Neural cell (in vitro differentiated cells): ENCODE measurements at regions not wholly inside any gene's neighbourhood (a gene's known extent, or its start where the extent isn't known, plus 50 kb on each side); places are given as distances from the start of the nearest gene placed in this dataset.

Experiments
- EP300 ChIP-seq: fragments of 450-650 bp; conservative IDR thresholded peaks from 2 replicates; pipeline ENCODE4 v1.6.1; 2014; ENCODE audit warnings: antibody characterized with exemption, mild to moderate bottlenecking, moderate library complexity; ENCODE audit not compliant: poor library complexity, severe bottlenecking
- EZH2 ChIP-seq: fragments of 200-600, 300-800 bp; shearing (Covaris generic), sonication (generic); IDR thresholded peaks from 2 replicates; pipeline ENCODE4 v1.6.1; 2014; ENCODE audit warnings: antibody characterized with exemption, low read length, borderline replicate concordance, mild to moderate bottlenecking; ENCODE audit not compliant: insufficient read depth, poor library complexity, severe bottlenecking
- MXI1 ChIP-seq: fragments of 450-650 bp; conservative IDR thresholded peaks from 2 replicates; pipeline ENCODE4 v1.6.1; 2014; ENCODE audit warnings: antibody characterized with exemption, mild to moderate bottlenecking; ENCODE audit not compliant: poor library complexity, severe bottlenecking
- POLR2AphosphoS5 ChIP-seq: IDR thresholded peaks from 2 replicates; pipeline ENCODE4 v1.6.1; 2012
- RAD21 ChIP-seq: fragments of 450-650 bp; conservative IDR thresholded peaks from 2 replicates; pipeline ENCODE4 v1.6.1; 2014; ENCODE audit warnings: antibody characterized with exemption, mild to moderate bottlenecking, moderate library complexity
- SMC3 ChIP-seq: fragments of 450-650 bp; conservative IDR thresholded peaks from 2 replicates; pipeline ENCODE4 v1.6.1; 2014; ENCODE audit warnings: antibody characterized with exemption, mild to moderate bottlenecking, moderate library complexity; ENCODE audit not compliant: poor library complexity
- TAF1 ChIP-seq: IDR thresholded peaks from 2 replicates; pipeline ENCODE4 v1.6.1; 2012; ENCODE audit warnings: low read depth
- TF ChIP-seq, protein P1 (sequence below): fragments of 450-650 bp; IDR thresholded peaks from 2 replicates; pipeline ENCODE4 v1.5.1; 2014; ENCODE audit warnings: antibody characterized with exemption, mild to moderate bottlenecking, moderate library complexity; ENCODE audit not compliant: poor library complexity, severe bottlenecking
- TF ChIP-seq, protein P2 (sequence below): IDR thresholded peaks from 2 replicates; pipeline ENCODE4 v1.6.1; 2012; ENCODE audit warnings: borderline replicate concordance

DNA sequence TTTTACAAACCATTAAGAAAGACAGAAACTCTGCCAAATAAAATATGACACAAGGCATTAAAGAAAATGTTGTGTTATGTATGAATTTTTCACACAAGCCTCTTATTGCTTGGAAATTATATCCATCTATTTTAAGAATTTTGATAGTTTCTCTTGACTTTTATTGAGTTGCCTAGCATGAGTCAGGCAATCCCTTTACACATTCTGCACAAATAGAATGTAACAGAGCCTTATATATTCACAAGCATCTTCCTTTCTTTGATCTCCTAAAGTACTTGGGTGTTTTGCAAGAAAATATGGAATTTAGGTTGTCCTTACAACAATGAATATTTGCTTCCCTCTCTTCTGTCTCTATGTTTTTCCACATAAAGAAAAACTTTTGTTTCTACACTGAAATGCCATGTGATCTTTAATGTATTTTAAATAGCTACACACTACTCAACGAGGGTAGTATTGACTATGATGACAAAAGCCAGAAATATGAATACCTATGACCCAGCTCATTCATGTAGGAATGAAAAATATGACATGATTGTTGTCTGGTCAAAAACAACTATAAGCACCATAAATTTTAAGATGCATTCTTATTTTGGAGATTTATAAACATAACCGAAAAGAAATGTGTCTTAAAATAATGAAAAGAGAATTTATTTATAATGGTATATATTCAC is 398.8 kb downstream of the GUCY1A2 start:
- TF ChIP-seq RAD21, result no peak
- no peak for TF ChIP-seq EZH2
- no peak for TF ChIP-seq POLR2AphosphoS5
- TF ChIP-seq, protein P1, sequence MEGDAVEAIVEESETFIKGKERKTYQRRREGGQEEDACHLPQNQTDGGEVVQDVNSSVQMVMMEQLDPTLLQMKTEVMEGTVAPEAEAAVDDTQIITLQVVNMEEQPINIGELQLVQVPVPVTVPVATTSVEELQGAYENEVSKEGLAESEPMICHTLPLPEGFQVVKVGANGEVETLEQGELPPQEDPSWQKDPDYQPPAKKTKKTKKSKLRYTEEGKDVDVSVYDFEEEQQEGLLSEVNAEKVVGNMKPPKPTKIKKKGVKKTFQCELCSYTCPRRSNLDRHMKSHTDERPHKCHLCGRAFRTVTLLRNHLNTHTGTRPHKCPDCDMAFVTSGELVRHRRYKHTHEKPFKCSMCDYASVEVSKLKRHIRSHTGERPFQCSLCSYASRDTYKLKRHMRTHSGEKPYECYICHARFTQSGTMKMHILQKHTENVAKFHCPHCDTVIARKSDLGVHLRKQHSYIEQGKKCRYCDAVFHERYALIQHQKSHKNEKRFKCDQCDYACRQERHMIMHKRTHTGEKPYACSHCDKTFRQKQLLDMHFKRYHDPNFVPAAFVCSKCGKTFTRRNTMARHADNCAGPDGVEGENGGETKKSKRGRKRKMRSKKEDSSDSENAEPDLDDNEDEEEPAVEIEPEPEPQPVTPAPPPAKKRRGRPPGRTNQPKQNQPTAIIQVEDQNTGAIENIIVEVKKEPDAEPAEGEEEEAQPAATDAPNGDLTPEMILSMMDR, result no peak
- no peak for TF ChIP-seq MXI1
- no peak for TF ChIP-seq TAF1
- TF ChIP-seq, protein P2, sequence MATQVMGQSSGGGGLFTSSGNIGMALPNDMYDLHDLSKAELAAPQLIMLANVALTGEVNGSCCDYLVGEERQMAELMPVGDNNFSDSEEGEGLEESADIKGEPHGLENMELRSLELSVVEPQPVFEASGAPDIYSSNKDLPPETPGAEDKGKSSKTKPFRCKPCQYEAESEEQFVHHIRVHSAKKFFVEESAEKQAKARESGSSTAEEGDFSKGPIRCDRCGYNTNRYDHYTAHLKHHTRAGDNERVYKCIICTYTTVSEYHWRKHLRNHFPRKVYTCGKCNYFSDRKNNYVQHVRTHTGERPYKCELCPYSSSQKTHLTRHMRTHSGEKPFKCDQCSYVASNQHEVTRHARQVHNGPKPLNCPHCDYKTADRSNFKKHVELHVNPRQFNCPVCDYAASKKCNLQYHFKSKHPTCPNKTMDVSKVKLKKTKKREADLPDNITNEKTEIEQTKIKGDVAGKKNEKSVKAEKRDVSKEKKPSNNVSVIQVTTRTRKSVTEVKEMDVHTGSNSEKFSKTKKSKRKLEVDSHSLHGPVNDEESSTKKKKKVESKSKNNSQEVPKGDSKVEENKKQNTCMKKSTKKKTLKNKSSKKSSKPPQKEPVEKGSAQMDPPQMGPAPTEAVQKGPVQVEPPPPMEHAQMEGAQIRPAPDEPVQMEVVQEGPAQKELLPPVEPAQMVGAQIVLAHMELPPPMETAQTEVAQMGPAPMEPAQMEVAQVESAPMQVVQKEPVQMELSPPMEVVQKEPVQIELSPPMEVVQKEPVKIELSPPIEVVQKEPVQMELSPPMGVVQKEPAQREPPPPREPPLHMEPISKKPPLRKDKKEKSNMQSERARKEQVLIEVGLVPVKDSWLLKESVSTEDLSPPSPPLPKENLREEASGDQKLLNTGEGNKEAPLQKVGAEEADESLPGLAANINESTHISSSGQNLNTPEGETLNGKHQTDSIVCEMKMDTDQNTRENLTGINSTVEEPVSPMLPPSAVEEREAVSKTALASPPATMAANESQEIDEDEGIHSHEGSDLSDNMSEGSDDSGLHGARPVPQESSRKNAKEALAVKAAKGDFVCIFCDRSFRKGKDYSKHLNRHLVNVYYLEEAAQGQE, result no peak
- no peak for TF ChIP-seq SMC3
- no peak for TF ChIP-seq EP300
